Stimulated activated CD8-positive, alpha-beta memory T cell treated with anti-CD3 and anti-CD28 coated beads, Interleukin-7, amount 100 ng/mL, for 1 hour (primary cell): ENCODE measurements at regions not wholly inside any gene's neighbourhood (a gene's known extent, or its start where the extent isn't known, plus 50 kb on each side); places are given as distances from the start of the nearest gene placed in this dataset.
"Not testable (repeated sequence)": the region's sequence is repeated elsewhere in the genome, so short reads cannot be mapped to it uniquely, and the experiment has no call there.

Experiments
- DNase-seq, 2 donors: peaks; one replicate each; pipeline ENCODE4 v3.0.0-alpha.2; 2020; ENCODE audit warnings: low read depth in 2 of 2

- DNase-seq, result no peak
These were observed 149.8 kb upstream of the ANKRD55 start for GRCh38 chr5:56382896-56383295.

- DNase-seq, result no peak
These were observed 144.4 kb upstream of the ANKRD55 start for GRCh38 chr5:56377573-56377972.

GRCh38 chr5:56376128-56376527 is 143.0 kb upstream of the ANKRD55 start:
- DNase-seq, result no peak

DNA sequence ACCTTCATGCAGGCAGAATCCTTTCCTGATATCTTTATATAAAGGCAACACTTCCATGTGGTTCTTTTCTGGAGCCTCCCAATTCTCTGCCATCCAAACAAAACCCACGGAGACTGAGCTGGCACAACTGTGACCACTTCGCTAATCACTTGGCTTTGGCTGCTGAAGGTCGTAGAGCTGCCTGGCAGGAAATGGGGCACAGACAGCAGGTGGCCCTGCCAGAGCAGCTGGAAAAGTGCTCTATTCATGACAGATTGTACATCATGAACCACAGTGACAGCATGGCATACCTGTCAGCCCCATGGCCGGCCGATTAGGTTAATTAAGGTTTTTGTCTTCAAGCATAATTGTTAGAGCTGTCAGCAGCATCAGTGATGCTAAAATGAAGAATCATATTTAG is 141.9 kb upstream of the ANKRD55 start:
- no peak for DNase-seq

DNA sequence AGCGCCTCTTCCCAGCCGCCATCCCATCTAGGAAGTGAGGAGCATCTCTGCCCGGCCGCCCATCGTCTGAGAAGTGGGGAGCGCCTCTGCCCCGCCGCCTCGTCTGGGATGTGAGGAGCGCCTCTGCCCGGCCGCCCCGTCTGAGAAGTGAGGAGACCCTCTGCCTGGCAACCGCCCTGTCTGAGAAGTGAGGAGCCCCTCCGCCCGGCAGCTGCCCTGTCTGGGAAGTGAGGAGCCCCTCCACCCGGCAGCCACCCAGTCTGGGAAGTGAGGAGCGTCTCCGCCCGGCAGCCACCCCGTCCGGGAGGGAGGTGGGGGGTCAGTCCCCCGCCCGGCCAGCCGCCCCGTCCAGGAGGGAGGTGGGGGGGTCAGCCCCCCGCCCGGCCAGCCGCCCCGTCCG is 139.4 kb upstream of the ANKRD55 start:
- DNase-seq, result not testable (repeated sequence)

DNA sequence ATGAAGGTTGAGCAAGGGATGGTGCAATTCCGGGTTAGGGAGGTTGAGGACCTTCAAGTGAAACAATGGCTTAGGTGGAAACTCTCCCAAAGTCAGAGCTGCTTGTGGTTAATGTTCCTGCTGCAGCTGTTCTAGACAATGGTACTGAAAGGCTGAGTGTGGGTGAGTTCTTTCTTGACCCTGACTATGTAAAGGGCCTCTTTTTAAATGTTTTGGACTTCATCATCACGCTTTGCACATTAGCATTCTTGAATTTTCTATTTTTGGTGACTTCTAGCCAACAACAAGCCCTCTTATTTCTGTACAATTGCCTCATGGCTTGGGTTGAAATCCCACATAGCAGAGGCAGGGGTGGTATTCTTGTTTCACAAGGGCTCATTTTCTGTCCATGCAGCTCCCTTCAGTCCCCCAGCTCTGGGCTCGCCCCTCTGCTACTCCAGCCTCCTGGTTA is 136.3 kb upstream of the ANKRD55 start:
- no peak for DNase-seq

- DNase-seq, result no peak
These were observed 134.6 kb upstream of the ANKRD55 start for GRCh38 chr5:56367748-56368147.

DNA sequence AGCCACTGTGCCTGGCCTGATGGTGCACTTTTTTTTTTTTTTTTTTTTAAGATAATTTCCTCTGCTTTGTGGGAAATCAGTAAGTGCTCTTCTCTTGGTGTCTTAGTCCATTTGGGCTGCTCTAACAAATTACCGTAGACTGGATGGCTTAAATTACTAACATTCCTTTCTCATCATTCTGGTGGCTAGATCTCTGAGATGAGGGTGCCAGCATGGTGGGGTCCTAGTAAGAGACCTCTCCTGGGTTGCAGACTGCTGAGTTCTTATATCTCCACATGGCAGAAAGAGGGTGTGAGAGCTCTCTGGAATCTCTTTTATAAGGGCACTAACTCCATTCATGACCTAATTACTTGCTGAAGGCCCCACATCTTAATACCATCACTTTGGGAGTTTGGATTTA is 133.9 kb upstream of the ANKRD55 start:
- no peak for DNase-seq

DNA sequence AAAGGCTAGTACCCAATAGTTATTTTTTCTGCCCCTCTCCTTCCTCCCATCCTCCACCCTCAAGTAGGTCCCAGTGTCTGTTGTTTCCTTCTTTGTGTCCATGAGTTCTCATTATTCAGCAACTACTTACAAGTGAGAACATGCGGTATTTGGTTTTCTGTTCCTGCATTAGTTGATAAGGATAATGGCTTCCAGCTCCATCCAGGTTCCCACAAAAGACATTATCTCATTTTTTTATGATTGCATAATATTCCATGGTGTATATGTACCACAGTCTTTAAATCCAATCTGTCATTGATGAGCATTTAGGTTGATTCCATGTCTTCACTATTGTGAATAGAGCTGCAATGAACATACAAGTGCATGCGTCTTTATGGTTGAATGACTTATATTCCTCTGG is 128.3 kb upstream of the ANKRD55 start:
- DNase-seq, result no peak

- no peak for DNase-seq
These were observed 127.7 kb upstream of the ANKRD55 start for GRCh38 chr5:56360816-56361215.

GRCh38 chr5:56359809-56360685 is 126.9 kb upstream of the ANKRD55 start:
- no peak for DNase-seq

DNA sequence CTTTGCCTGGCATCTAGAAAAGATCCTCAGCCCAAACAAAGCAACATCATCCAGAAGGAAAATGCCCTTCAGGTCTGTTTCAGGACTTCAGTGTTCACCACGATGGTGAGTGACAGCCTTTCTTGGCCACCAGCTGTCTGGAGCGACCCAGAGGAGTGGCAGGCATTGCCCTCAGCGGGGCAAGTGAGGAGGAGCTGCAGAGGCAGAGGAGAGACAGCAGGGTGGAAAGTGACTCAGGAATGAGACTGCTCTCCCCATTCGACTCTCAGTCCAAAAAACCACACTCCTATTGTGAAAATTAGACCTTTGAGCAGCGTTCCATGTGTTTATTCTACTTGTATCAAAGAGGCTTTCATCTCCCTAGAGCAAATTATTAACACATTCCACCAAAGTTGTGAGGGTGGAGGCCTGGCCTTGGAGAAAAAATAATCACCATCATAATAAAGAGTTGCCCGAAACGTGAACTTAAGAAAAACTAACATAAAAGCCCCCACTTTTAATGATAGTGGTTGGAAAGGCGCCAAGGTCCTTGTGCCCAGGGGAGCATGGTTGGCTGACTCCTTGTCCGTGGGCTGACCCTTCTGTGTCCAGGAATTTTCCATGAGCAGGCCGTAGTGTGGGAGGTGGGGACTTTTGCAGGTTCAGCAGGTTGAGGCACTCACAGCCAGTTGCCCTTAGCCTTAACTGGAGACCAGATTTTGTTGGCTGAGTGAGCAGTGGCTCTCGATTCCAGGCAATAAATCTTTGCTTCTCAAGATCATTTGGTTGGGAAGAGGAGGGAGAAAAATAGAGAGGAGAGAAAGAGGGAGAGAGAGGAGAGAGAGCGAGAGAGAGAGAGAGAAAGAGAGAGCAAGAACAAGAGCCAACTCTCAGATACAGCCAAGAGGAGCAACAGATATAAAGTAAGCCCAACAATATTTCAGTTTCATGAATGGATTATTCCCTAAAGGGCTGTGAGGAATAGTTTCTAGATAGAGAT is 125.9 kb upstream of the ANKRD55 start:
- no peak for DNase-seq

DNA sequence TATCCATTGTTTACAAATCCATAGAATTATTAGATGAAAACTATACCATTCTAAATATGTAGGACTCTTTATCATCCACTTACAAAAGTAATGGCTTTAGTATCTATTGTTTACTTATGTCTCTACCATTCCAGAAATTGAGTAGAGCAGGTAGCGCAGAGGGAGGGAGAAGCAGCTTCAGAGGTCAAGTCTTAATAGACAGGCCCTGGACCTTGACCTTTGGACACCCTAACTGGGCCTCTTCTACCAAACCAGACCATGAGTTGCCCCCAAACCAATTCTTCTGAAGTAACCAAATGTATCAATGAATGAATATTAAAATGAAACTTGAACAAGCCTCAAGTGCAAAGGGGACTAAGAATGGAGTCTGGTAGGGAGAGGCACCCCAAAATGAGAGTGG is 124.9 kb upstream of the ANKRD55 start:
- DNase-seq, result no peak

DNA sequence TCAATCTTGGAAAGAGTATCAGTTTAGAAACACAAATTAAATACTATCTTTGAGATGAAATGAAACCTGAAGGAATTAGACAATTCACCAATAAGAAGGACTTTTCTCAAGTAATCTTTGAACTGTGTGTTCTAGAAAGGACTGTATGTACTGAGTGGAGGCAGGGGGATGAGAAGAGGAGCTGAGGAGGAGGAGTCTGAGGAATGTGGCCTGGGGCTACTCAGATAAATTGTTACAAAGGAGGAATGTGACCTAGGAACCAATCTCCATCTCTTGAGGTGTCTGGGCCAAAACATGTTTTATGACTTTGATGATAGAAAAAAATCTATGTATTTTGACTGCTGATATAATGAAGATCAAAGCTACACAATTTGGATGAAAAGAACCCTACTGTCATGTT is 124.3 kb upstream of the ANKRD55 start:
- no peak for DNase-seq

DNA sequence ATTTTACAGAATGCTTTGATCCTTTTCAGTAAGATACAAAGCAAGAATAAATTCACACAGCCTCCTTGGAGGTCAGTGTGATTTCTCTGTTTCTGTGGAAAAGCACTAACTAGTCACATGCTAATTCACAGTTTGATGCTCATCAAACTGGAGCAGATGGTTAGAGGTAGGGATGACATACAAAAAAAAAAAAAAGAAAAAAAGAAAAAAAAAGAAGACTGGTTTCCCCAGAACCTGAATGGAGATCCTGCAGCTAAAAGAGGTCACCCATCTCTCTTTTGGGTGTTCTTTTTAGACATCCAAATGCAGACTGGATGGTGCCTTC is 123.7 kb upstream of the ANKRD55 start:
- no peak for DNase-seq

DNA sequence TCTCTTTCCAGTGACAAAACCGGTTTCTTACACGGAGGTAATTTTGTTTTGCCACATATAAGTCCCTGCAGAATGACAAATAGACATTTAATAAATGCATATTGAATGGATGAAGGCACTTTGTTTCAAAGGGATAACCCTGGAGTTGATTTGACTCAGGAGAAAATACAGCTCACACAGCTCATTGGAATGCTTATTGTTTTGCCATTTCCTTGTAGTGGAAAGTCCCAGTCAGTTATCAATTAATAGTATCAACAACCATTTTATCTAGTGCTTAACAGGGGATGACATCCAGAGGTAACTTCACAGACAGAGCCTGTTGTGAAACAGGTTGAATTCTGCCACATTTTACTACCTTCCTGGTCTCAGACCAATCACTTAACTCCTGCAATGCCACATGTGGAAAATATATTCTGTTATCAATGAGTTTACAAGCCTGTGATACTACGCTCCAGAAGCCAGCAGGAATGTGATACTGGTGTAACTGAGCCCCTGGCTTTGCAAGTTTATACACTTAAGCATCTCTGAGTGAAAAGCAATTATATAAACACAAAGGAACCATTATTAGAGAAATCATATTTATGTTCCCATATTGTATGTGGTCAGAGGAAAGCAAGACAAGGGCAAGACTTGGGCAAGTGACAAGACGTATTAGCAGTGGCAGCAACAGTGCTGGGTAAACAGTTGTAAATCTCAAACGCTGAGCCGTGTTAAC is 123.1 kb upstream of the ANKRD55 start:
- DNase-seq, result no peak

DNA sequence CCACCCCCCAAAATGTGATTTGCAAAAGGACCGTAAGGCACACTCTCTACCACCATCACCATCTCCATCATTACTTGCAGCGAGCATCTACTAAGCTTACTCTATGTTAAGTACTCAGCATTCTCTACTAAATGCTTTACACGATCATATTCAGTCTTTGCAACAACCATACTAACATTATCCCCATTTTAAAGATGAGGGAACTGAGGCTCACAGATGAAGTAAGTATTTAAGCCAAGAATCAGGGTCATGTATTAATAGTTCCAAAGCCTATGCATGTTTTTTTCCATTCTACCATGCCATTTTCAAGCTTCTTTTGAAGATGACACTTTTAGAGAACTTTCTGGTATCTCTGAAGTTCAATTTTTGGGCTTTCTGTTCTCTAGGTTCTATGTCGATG is 121.7 kb upstream of the ANKRD55 start:
- no peak for DNase-seq

- DNase-seq, result no peak
These were observed 119.9 kb upstream of the ANKRD55 start for GRCh38 chr5:56352808-56353590.

DNA sequence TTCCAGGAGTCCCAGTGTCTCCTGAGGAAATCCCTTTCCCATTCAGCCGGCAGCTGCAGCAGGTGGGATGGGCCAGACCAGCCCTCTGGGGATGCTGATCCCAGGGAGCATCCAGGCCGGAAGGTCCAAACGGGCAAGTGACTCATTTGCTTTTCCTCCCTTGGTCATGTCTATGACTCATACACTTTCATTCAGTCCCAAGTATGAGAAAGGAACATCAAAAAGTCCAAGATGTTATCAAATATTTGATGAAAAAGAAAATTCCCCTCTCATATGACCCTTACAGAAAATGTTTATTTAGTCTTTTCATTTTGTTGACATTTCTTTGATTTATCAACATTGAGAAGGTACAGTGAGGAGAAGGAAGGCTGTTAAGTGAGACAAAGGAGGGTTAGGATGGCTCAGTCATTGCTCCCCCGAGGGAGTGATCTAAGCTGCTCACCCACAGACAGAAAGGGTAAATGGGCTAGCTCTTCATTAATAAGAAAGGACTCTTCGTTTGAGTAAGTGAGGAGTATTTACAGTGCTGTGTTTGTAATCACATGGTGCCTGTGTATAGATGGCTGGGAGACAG is 117.6 kb upstream of the ANKRD55 start:
- no peak for DNase-seq

DNA sequence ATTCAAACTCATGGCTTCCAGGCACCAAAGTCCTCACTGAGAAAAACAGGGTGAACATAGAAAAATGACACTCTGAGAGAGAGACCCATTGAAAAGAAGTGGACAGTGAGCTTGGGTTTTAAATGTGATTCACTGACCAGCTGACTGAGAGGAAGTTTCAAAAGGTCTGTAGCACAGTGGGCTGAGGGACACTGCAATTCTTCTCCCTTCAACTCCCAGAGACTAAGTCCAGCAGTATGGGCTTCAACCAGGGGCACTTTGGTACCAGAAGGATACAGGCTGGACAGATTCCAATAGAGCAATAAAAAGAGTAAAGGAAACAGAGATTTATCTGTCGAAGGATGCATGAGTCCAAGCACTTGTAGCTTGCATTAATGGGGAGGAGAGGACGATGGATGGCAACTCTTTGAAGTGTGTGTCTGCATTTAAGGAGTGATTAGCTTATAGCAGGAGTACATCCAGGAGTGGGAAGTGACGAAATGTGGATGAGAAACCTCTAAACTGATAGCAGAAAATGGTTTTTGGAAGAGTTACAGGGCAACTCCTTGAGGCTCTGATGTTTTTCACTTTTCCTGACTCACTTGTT is 117.0 kb upstream of the ANKRD55 start:
- no peak for DNase-seq

- DNase-seq, result no peak
These were observed 116.3 kb upstream of the ANKRD55 start for GRCh38 chr5:56349461-56349860.
